OCI-LY3 (cell line): ENCODE measurements at regions not wholly inside any gene's neighbourhood (a gene's known extent, or its start where the extent isn't known, plus 50 kb on each side); places are given as distances from the start of the nearest gene placed in this dataset.
A peak's percentile ranks its signal among the peaks of the same experiment; 100 is the strongest.

Source experiments
- H2AFZ ChIP-seq: fragments of 200-600, 300-600 bp; shearing (Covaris generic); 2 replicates; pipeline ENCODE4 v1.6.0; 2014; ENCODE audit warnings: antibody characterized with exemption, low read depth, low read length
- H3K27ac ChIP-seq: fragments of 200-600, 300-600 bp; sonication (generic); 2 replicates; pipeline ENCODE4 v1.5.1; 2014; ENCODE audit warnings: mild to moderate bottlenecking, low read length, moderate library complexity, mixed read lengths
- H3K27me3 ChIP-seq: fragments of 200-600, 300-600 bp; sonication (generic); 2 replicates; pipeline ENCODE4 v1.6.1; 2014; ENCODE audit warnings: low read depth, low read length, mixed read lengths
- H3K36me3 ChIP-seq: fragments of 200-600, 300-600 bp; sonication (generic); replicated peaks from 2 replicates; pipeline ENCODE3; 2014; ENCODE audit warnings: low read depth, low read length, mixed read lengths
- H3K4me1 ChIP-seq: fragments of 300-600, 200-600 bp; sonication (generic); 2 replicates; pipeline ENCODE4 v1.6.1; 2014; ENCODE audit warnings: low read length, mixed read lengths
- H3K4me2 ChIP-seq: fragments of 200-600, 300-600 bp; sonication (generic); 2 replicates; pipeline ENCODE4 v1.6.1; 2014; ENCODE audit warnings: low read length, mixed read lengths
- H3K4me3 ChIP-seq: fragments of 300-600, 200-600 bp; sonication (generic); 2 replicates; pipeline ENCODE4 v1.5.1; 2014; ENCODE audit warnings: antibody characterized with exemption, mild to moderate bottlenecking, low read length, moderate library complexity
- H3K79me2 ChIP-seq: fragments of 300-600, 200-600 bp; shearing (Covaris generic); 2 replicates; pipeline ENCODE4 v1.6.1; 2014; ENCODE audit warnings: mild to moderate bottlenecking, low read length, mixed read lengths
- H3K9ac ChIP-seq: fragments of 300-600, 200-600 bp; shearing (Covaris generic); 2 replicates; pipeline ENCODE4 v1.6.0; 2014; ENCODE audit warnings: mild to moderate bottlenecking, low read length, moderate library complexity
- H3K9me3 ChIP-seq: fragments of 200-600, 300-600 bp; shearing (Covaris generic); 2 replicates; pipeline ENCODE4 v1.6.1; 2014; ENCODE audit warnings: low read length, mixed read lengths; ENCODE audit not compliant: insufficient read depth
- H4K20me1 ChIP-seq: fragments of 200-600, 300-600 bp; sonication (generic); 2 replicates; pipeline ENCODE4 v1.6.1; 2016; ENCODE audit warnings: low read length, mixed read lengths; ENCODE audit not compliant: insufficient read depth
- EZH2phosphoT487 ChIP-seq: fragments of 200-600 bp; shearing (Covaris generic); IDR thresholded peaks from 2 replicates; pipeline ENCODE4 v1.6.1; 2018; ENCODE audit warnings: antibody characterized with exemption, mixed run types, low read depth
- TF ChIP-seq, protein P1 (sequence below): fragments of 200-600, 300-600 bp; sonication (generic); IDR thresholded peaks from 2 replicates; pipeline ENCODE4 v1.5.1; 2014; ENCODE audit warnings: antibody characterized with exemption, low read length, low read depth

DNA sequence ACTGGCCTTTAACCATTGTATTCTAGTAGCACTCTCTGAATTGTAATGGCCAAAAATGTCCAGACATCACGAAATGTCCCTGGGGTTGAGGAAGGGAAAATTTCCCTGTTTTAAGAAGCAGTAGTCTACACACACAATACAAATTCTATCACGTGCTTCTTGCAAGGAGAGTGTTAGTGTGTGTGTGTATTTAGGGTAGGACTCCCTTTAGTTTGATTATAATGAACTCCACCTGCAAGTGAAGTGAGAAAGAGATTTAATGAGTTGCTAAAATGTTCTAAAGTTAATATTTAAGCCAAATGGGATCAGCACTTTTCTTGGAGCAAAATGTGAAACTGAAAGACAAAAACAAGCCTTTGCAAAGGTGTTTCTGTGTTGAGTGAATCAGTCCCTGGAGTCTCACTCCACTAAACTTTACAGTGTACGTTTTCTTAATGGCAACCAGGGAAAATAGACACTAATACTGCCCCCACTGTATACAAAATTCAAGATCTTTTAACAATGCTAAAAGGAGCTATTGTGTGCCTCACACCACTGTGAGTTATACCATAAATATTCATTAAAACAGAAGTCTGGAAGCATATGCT is 590.3 kb upstream of the TENM4 start:
- H3K9ac ChIP-seq, result peak overlapping the region; percentile 18; the same call in 1 of the 2 replicates
- H3K36me3 ChIP-seq, result peaks cover 9% of the 10 kb centered on the region
- H3K27ac ChIP-seq, result peak overlapping the region; percentile 51
- no peaks in the 10 kb centered on the region for H3K79me2 ChIP-seq
- TF ChIP-seq, protein P1, sequence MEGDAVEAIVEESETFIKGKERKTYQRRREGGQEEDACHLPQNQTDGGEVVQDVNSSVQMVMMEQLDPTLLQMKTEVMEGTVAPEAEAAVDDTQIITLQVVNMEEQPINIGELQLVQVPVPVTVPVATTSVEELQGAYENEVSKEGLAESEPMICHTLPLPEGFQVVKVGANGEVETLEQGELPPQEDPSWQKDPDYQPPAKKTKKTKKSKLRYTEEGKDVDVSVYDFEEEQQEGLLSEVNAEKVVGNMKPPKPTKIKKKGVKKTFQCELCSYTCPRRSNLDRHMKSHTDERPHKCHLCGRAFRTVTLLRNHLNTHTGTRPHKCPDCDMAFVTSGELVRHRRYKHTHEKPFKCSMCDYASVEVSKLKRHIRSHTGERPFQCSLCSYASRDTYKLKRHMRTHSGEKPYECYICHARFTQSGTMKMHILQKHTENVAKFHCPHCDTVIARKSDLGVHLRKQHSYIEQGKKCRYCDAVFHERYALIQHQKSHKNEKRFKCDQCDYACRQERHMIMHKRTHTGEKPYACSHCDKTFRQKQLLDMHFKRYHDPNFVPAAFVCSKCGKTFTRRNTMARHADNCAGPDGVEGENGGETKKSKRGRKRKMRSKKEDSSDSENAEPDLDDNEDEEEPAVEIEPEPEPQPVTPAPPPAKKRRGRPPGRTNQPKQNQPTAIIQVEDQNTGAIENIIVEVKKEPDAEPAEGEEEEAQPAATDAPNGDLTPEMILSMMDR, result no peak
- no peak for TF ChIP-seq EZH2phosphoT487
- H4K20me1 ChIP-seq, result no peaks in the 10 kb centered on the region
- H3K9me3 ChIP-seq, result 0 out of 2 replicates have a peak, but pooled peaks cover 4% of the 10 kb centered on the region
- H3K27me3 ChIP-seq, result no peaks in the 10 kb centered on the region
- peak overlapping the region; percentile 61 for H3K4me2 ChIP-seq
- peak overlapping the region; percentile 28 for H3K4me3 ChIP-seq
- peak overlapping the region; percentile 78 for H2AFZ ChIP-seq
- peaks cover 36% of the 10 kb centered on the region for H3K4me1 ChIP-seq

DNA sequence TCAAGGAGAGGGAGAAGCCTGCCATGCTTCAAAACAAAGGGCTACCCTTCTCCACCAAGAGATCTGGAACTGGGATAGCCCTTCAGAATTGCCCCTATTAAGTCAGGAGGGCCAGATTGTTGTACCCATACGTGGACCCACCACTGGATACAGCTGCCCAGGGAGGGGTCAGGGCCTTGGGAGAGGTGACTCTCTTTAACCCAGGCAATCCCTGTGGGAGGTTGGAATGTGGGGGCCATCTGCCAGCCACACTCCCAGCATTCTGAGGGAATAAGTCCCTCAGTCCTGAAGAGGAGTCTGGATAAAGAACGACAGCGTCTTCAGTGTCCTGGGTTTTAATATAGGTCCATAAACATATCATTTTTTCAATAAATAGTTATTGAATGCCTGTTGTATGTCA is 588.2 kb upstream of the TENM4 start:
- no peak for TF ChIP-seq EZH2phosphoT487
- TF ChIP-seq, protein P1, result no peak
- H3K27ac ChIP-seq, result no peak overlapping the region
- no peaks in the 10 kb centered on the region for H3K79me2 ChIP-seq
- H4K20me1 ChIP-seq, result no peaks in the 10 kb centered on the region
- peaks cover 15% of the 10 kb centered on the region for H3K36me3 ChIP-seq
- H3K4me2 ChIP-seq, result no peak overlapping the region
- no peak overlapping the region for H3K4me3 ChIP-seq
- no peak overlapping the region for H3K9ac ChIP-seq
- H2AFZ ChIP-seq, result no peak overlapping the region
- H3K4me1 ChIP-seq, result peaks cover 54% of the 10 kb centered on the region
- H3K9me3 ChIP-seq, result peaks cover 4% of the 10 kb centered on the region; the same call in 1 of the 2 replicates
- no peaks in the 10 kb centered on the region for H3K27me3 ChIP-seq

DNA sequence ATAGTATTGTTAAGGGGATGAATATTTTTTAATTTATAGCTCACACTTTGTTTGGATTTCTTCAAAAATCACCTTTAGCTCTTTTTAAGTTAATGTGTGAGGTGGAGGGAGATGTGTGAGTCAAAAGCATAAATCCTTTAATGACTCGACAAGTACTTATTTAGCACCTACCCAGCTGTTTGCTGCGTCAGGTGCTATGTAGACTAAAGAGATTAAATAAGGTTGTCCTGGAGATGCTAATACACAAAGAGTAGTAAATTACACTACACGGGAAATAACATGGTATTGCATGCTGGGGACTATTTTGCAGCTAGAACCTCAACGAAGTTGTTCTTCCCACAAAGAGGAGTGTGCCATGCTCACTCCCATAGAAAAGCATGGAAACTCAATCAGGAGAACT is 583.3 kb upstream of the TENM4 start:
- peak overlapping the region; percentile 95 for H3K27ac ChIP-seq
- no peaks in the 10 kb centered on the region for H3K79me2 ChIP-seq
- H2AFZ ChIP-seq, result no peak overlapping the region
- peak overlapping the region; percentile 69 for H3K9ac ChIP-seq
- H3K9me3 ChIP-seq, result peaks cover 10% of the 10 kb centered on the region; the same call in 1 of the 2 replicates
- H3K4me3 ChIP-seq, result peak overlapping the region; percentile 50
- TF ChIP-seq, protein P1, result no peak
- no peak for TF ChIP-seq EZH2phosphoT487
- no peaks in the 10 kb centered on the region for H4K20me1 ChIP-seq
- H3K4me2 ChIP-seq, result peak overlapping the region; percentile 78
- no peaks in the 10 kb centered on the region for H3K27me3 ChIP-seq
- peaks cover 51% of the 10 kb centered on the region for H3K4me1 ChIP-seq
- peaks cover 24% of the 10 kb centered on the region for H3K36me3 ChIP-seq

DNA sequence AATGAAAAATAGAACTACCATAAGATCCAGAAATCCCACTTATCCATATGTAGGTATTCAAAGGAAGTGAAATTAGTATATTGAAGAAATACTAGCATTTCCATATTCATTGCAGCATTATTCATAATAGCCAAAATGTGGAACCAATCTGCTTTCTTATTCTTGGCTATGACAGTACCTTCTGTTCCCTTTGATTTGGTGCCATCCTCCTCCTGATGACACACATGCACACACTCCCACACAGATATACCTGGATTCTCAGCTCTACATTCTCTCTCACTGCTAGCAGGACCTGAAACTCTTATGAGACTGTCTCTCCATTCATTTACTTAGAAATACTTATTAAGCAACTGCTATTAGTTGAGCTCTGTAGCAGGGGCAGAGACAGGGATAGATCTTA is 582.6 kb upstream of the TENM4 start:
- Histone ChIP-seq H3K9me3 (peaks cover 10% of the 10 kb centered on the region; the same call in 1 of the 2 replicates), H3K79me2 (no peaks in the 10 kb centered on the region), H3K4me3 (peak overlapping the region; percentile 8), H3K4me2 (peak overlapping the region; percentile 78), H3K9ac (peak overlapping the region; percentile 39), H3K27ac (peak overlapping the region; percentile 95), H3K36me3 (peaks cover 24% of the 10 kb centered on the region), H2AFZ (no peak overlapping the region), H4K20me1 (no peaks in the 10 kb centered on the region), H3K27me3 (no peaks in the 10 kb centered on the region), H3K4me1 (peaks cover 44% of the 10 kb centered on the region)
- TF ChIP-seq, protein P1, result no peak
- no peak for TF ChIP-seq EZH2phosphoT487
